GM19351 (cell line): ENCODE measurements at regions not wholly inside any gene's neighbourhood (a gene's known extent, or its start where the extent isn't known, plus 50 kb on each side); places are given as distances from the start of the nearest gene placed in this dataset.
"Not testable (repeated sequence)": the region's sequence is repeated elsewhere in the genome, so short reads cannot be mapped to it uniquely, and the experiment has no call there.

Experiments
- ATAC-seq: cut with Tn5 transposase; IDR thresholded peaks from one replicate; pipeline ENCODE4 v1.9.1; 2021; ENCODE audit warnings: mild to moderate bottlenecking, moderate library complexity; ENCODE audit not compliant: unreplicated experiment

- ATAC-seq = no peak
Observed at GRCh38 chr6:106802139-106802538, 172.4 kb downstream of the CD24 start.

GRCh38 chr6:106801256-106801655 lies 171.9 kb downstream of the QRSL1 start:
- ATAC-seq = no peak

- ATAC-seq = no peak
Observed at GRCh38 chr6:106800379-106800778, 171.0 kb downstream of the QRSL1 start.

GRCh38 chr6:106799031-106799894 lies 169.9 kb downstream of the QRSL1 start:
- no peak for ATAC-seq

GRCh38 chr6:106797186-106797585 lies 167.8 kb downstream of the QRSL1 start:
- ATAC-seq = no peak

GRCh38 chr6:106796781-106797180 lies 167.4 kb downstream of the QRSL1 start:
- no peak for ATAC-seq

- no peak for ATAC-seq
Observed at GRCh38 chr6:106794129-106794528, 164.8 kb downstream of the QRSL1 start.

GRCh38 chr6:106792536-106793236 lies 163.3 kb downstream of the QRSL1 start:
- no peak for ATAC-seq

GRCh38 chr6:106790935-106791334 lies 161.6 kb downstream of the QRSL1 start:
- ATAC-seq = no peak

- ATAC-seq = no peak
Observed at GRCh38 chr6:106790149-106790770, 160.9 kb downstream of the QRSL1 start.

- no peak for ATAC-seq
Observed at GRCh38 chr6:106789428-106790148, 160.2 kb downstream of the QRSL1 start.

- ATAC-seq = no peak
Observed at GRCh38 chr6:106788761-106789160, 159.4 kb downstream of the QRSL1 start.

- ATAC-seq = no peak
Observed at GRCh38 chr6:106787327-106788196, 158.2 kb downstream of the QRSL1 start.

- no peak for ATAC-seq
Observed at GRCh38 chr6:106785298-106785697, 155.9 kb downstream of the QRSL1 start.

- no peak for ATAC-seq
Observed at GRCh38 chr6:106783640-106784566, 154.5 kb downstream of the QRSL1 start.

- no peak for ATAC-seq
Observed at GRCh38 chr6:106782536-106783285, 153.3 kb downstream of the QRSL1 start.

- not testable (repeated sequence) for ATAC-seq
Observed at GRCh38 chr6:106779552-106779951, 150.2 kb downstream of the QRSL1 start.

GRCh38 chr6:106778943-106779342 lies 149.6 kb downstream of the QRSL1 start:
- ATAC-seq = no peak
